Left lung (tissue), 4 donors: ENCODE measurements at regions not wholly inside any gene's neighbourhood (a gene's known extent, or its start where the extent isn't known, plus 50 kb on each side); places are given as distances from the start of the nearest gene placed in this dataset.

Source experiments
- ATAC-seq: fragments of 200-7000 bp; cut with Tn5 transposase; one replicate; pipeline ENCODE4 v1.9.1; 2020; ENCODE audit warnings: moderate library complexity
- DNase-seq, 4 donors: peaks; one replicate each; pipeline ENCODE4 v3.0.0-alpha.2; 2013 to 2020
- H3K27ac ChIP-seq, 2 donors: fragments of 200-600 bp; sonication (generic) in 1 of 2; one replicate each; pipeline versions ENCODE4 v1.5.0 to v1.8.0; 2020 to 2021
- H3K27me3 ChIP-seq, 2 donors: fragments of 200-600 bp; sonication (generic) in 1 of 2; one replicate each; pipeline versions ENCODE4 v1.5.0 to v1.8.0; 2020 to 2021
- H3K36me3 ChIP-seq, 2 donors: fragments of 200-600 bp; sonication (generic) in 1 of 2; one replicate each; pipeline versions ENCODE4 v1.5.0 to v1.8.0; 2020 to 2021
- H3K4me1 ChIP-seq, 2 donors: fragments of 200-600 bp; one replicate each; pipeline ENCODE4 v1.8.0; 2021
- H3K4me3 ChIP-seq, 2 donors: fragments of 200-600 bp; sonication (generic) in 1 of 2; one replicate each; pipeline versions ENCODE4 v1.5.0 to v1.8.0; 2020 to 2021; ENCODE audit warnings: mild to moderate bottlenecking in 1 of 2
- H3K9me3 ChIP-seq, 2 donors: fragments of 200-600 bp; sonication (generic) in 1 of 2; one replicate each; pipeline versions ENCODE4 v1.5.0 to v1.8.0; 2020 to 2021
- CTCF ChIP-seq, 2 donors: fragments of 200-600 bp; sonication (generic) in 1 of 2; IDR thresholded peaks; one replicate each; pipeline versions ENCODE4 v1.5.0 to v1.8.0; 2021; ENCODE audit warnings: antibody characterized with exemption in 2 of 2
- intact Hi-C, 2 donors: fragments of 100-400 bp; cut with DNase I; formaldehyde crosslinking; loops; one replicate each; pipeline versions ENCODE4 v1.11.2 to v1.14.2; 2022
- donor health status: DM: no; HTN: yes; CAD: no.
- donor health status: DM: no; HTN: no; CAD: no.

- Histone ChIP-seq H3K27me3 (no peaks in the 10 kb centered on the region), H3K36me3 (no peaks in the 10 kb centered on the region), H3K4me1 (no peaks in the 10 kb centered on the region), H3K27ac (no peak overlapping the region), H3K4me3 (no peak overlapping the region), H3K9me3 (no peaks in the 10 kb centered on the region)
- intact Hi-C loops: no loop called here
- ATAC-seq (no peak), DNase-seq (no peak)
- TF ChIP-seq CTCF (IDR thresholded peaks at IDR 0.05): no peak
These were observed 947.5 kb downstream of the BRINP3 start for GRCh38 chr1:189530162-189530561.

GRCh38 chr1:189538271-189538670 is 939.4 kb downstream of the BRINP3 start:
- TF ChIP-seq CTCF (IDR thresholded peaks at IDR 0.05): no peak
- intact Hi-C loops: no loop called here
- no peaks in the 10 kb centered on the region for H3K36me3 ChIP-seq
- no peak overlapping the region for H3K4me3 ChIP-seq
- H3K27me3 ChIP-seq: no peaks in the 10 kb centered on the region
- no peaks in the 10 kb centered on the region for H3K4me1 ChIP-seq
- ATAC-seq (no peak), DNase-seq (no peak)
- H3K9me3 ChIP-seq: peaks cover 0 to 4% of the 10 kb centered on the region in 2 donors
- H3K27ac ChIP-seq: no peak overlapping the region

- intact Hi-C loops: no loop called here
- Histone ChIP-seq H3K4me1 (no peaks in the 10 kb centered on the region), H3K27me3 (no peaks in the 10 kb centered on the region), H3K27ac (no peak overlapping the region), H3K9me3 (peaks cover 0 to 2% of the 10 kb centered on the region in 2 donors), H3K4me3 (no peak overlapping the region), H3K36me3 (no peaks in the 10 kb centered on the region)
- no peak for ATAC-seq
- no peak for TF ChIP-seq CTCF (IDR thresholded peaks at IDR 0.05)
- DNase-seq: no peak
These were observed 927.2 kb downstream of the BRINP3 start for GRCh38 chr1:189550498-189550897.

GRCh38 chr1:189563784-189564183 is 913.9 kb downstream of the BRINP3 start:
- H3K27ac ChIP-seq: no peak overlapping the region
- H3K4me3 ChIP-seq: no peak overlapping the region
- H3K27me3 ChIP-seq: no peaks in the 10 kb centered on the region
- no peaks in the 10 kb centered on the region for H3K36me3 ChIP-seq
- H3K4me1 ChIP-seq: no peaks in the 10 kb centered on the region
- H3K9me3 ChIP-seq: peaks cover 0 to 2% of the 10 kb centered on the region in 2 donors
- no peak for TF ChIP-seq CTCF (IDR thresholded peaks at IDR 0.05)
- no peak for ATAC-seq
- no peak for DNase-seq
- intact Hi-C loops: no loop called here

- TF ChIP-seq CTCF (IDR thresholded peaks at IDR 0.05): no peak
- DNase-seq (no peak), ATAC-seq (no peak)
- H3K36me3 ChIP-seq: no peaks in the 10 kb centered on the region
- H3K4me1 ChIP-seq: no peaks in the 10 kb centered on the region
- no peak overlapping the region for H3K27ac ChIP-seq
- no peaks in the 10 kb centered on the region for H3K9me3 ChIP-seq
- intact Hi-C loops: no loop called here
- no peak overlapping the region for H3K4me3 ChIP-seq
- no peaks in the 10 kb centered on the region for H3K27me3 ChIP-seq
These were observed 909.8 kb downstream of the BRINP3 start for GRCh38 chr1:189567890-189568289.
